HEK293 (cell line): ENCODE measurements at regions not wholly inside any gene's neighbourhood (a gene's known extent, or its start where the extent isn't known, plus 50 kb on each side); places are given as distances from the start of the nearest gene placed in this dataset.

ENCODE experiments used
- CTCF ChIA-PET: fragments of 350-600 bp; formaldehyde crosslinking; extraction: SDS; loops from one replicate; lab custom pipeline; 2021; ENCODE audit warnings: antibody characterized with exemption; lab: Yijun Ruan, JAX
- POLR2A ChIA-PET: fragments of 300-600 bp; formaldehyde crosslinking; extraction: SDS; loops from one replicate; lab custom pipeline; 2020; ENCODE audit warnings: antibody characterized with exemption, inconsistent platforms; lab: Yijun Ruan, JAX
- H3K27ac ChIP-seq: fragments of 200-500 bp; sonication (Bioruptor generic); 2 replicates; pipeline ENCODE4 v1.5.1; 2014; ENCODE audit warnings: low read depth, low read length, control low read depth, inconsistent platforms; ENCODE audit errors: extremely low read depth
- H3K36me3 ChIP-seq, 2 experiments: fragments of 200-500 bp in 1 of 2; sonication (Bioruptor generic) in 1 of 2; 1 replicate in 1 of 2; 2 replicates in 1 of 2; pipeline ENCODE4 v1.5.1; 2014 to 2017; ENCODE audit warnings: inconsistent platforms in 2 of 2, low read length in 2 of 2; ENCODE audit not compliant: control insufficient read depth in 2 of 2, insufficient read depth in 1 of 2
- H3K4me1 ChIP-seq: fragments of 200-500 bp; sonication (Bioruptor generic); 2 replicates; pipeline ENCODE4 v1.5.1; 2014; ENCODE audit warnings: mild to moderate bottlenecking, low read length, inconsistent platforms; ENCODE audit not compliant: control insufficient read depth, insufficient read depth
- H3K4me3 ChIP-seq: 2 replicates; pipeline ENCODE4 v1.5.1; 2011; ENCODE audit warnings: low read depth, mild to moderate bottlenecking, control low read depth, low read length, moderate library complexity
- H3K9me3 ChIP-seq: fragments of 200-500 bp; sonication (Bioruptor generic); 2 replicates; pipeline ENCODE4 v1.5.1; 2014; ENCODE audit warnings: low read depth, low read length, inconsistent platforms; ENCODE audit not compliant: control insufficient read depth, insufficient read depth
- BCL11A ChIP-seq: fragments of 450-650 bp; formaldehyde crosslinking; IDR thresholded peaks from 2 replicates; pipeline ENCODE4 v1.5.1; 2016; ENCODE audit warnings: low read depth, missing biosample characterization, missing genetic modification characterization
- HOXA7 ChIP-seq: sonication (generic); formaldehyde crosslinking; IDR thresholded peaks from 2 replicates; pipeline ENCODE4 v1.8.1; 2022; ENCODE audit warnings: missing genetic modification reagents, borderline replicate concordance
- HOXC10 ChIP-seq: sonication (generic); formaldehyde crosslinking; IDR thresholded peaks from 2 replicates; pipeline ENCODE4 v1.8.1; 2023; ENCODE audit warnings: mild to moderate bottlenecking, missing genetic modification reagents
- HOXD13 ChIP-seq: sonication (generic); formaldehyde crosslinking; IDR thresholded peaks from 2 replicates; pipeline ENCODE4 v1.8.0; 2022; ENCODE audit warnings: missing genetic modification reagents, borderline replicate concordance
- KLF9 ChIP-seq: fragments of 450-650 bp; formaldehyde crosslinking; IDR thresholded peaks from 2 replicates; pipeline ENCODE4 v1.5.1; 2016; ENCODE audit warnings: missing biosample characterization, missing genetic modification characterization, low read depth
- RBAK ChIP-seq: fragments of 450-650 bp; formaldehyde crosslinking; IDR thresholded peaks from 2 replicates; pipeline ENCODE4 v1.5.1; 2016; ENCODE audit warnings: missing biosample characterization, missing genetic modification characterization
- SP3 ChIP-seq: fragments of 450-650 bp; formaldehyde crosslinking; IDR thresholded peaks from 2 replicates; pipeline ENCODE4 v1.5.1; 2016; ENCODE audit warnings: missing biosample characterization, missing genetic modification characterization
- WT1 ChIP-seq: fragments of 450-650 bp; formaldehyde crosslinking; IDR thresholded peaks from 2 replicates; pipeline ENCODE4 v1.5.1; 2016; ENCODE audit warnings: missing biosample characterization, missing genetic modification characterization
- ZFP69B ChIP-seq: fragments of 450-650 bp; formaldehyde crosslinking; IDR thresholded peaks from 2 replicates; pipeline ENCODE4 v1.5.1; 2016; ENCODE audit warnings: missing biosample characterization, missing genetic modification characterization
- ZNF133 ChIP-seq: fragments of 450-650 bp; formaldehyde crosslinking; IDR thresholded peaks from 2 replicates; pipeline ENCODE4 v1.5.1; 2016; ENCODE audit warnings: missing biosample characterization, missing genetic modification characterization
- ZNF404 ChIP-seq: fragments of 450-650 bp; formaldehyde crosslinking; IDR thresholded peaks from 2 replicates; pipeline ENCODE4 v1.5.1; 2017; ENCODE audit warnings: missing biosample characterization, missing genetic modification characterization
- ZNF555 ChIP-seq: fragments of 450-650 bp; formaldehyde crosslinking; conservative IDR thresholded peaks from 2 replicates; pipeline ENCODE4 v1.5.1; 2017; ENCODE audit warnings: missing biosample characterization, mild to moderate bottlenecking, missing genetic modification characterization, inconsistent platforms
- ZNF561 ChIP-seq: fragments of 450-650 bp; IDR thresholded peaks from 2 replicates; pipeline ENCODE4 v1.5.1; 2018; ENCODE audit warnings: missing biosample characterization, missing genetic modification characterization, borderline replicate concordance
- ZNF670 ChIP-seq: fragments of 450-650 bp; formaldehyde crosslinking; IDR thresholded peaks from 2 replicates; pipeline ENCODE4 v1.5.1; 2016; ENCODE audit warnings: missing biosample characterization, missing genetic modification characterization, low read depth
- TF ChIP-seq, protein P1 (sequence below): fragments of 450-650 bp; formaldehyde crosslinking; IDR thresholded peaks from 2 replicates; pipeline ENCODE4 v1.5.1; 2016; ENCODE audit warnings: missing biosample characterization, missing genetic modification characterization
- TF ChIP-seq, protein P2 (sequence below): fragments of 450-650 bp; formaldehyde crosslinking; IDR thresholded peaks from 2 replicates; pipeline ENCODE4; 2016; ENCODE audit warnings: missing biosample characterization, missing genetic modification characterization
- TF ChIP-seq, protein P3 (sequence below): fragments of 450-650 bp; formaldehyde crosslinking; IDR thresholded peaks from 2 replicates; pipeline ENCODE4 v1.5.1; 2016; ENCODE audit warnings: missing biosample characterization, missing genetic modification characterization
- TF ChIP-seq, protein P4 (sequence below): fragments of 450-650 bp; formaldehyde crosslinking; IDR thresholded peaks from 2 replicates; pipeline ENCODE4 v1.5.1; 2016; ENCODE audit warnings: missing biosample characterization, missing genetic modification characterization, borderline replicate concordance
- TF ChIP-seq, protein P5 (sequence below): fragments of 450-650 bp; formaldehyde crosslinking; IDR thresholded peaks from 2 replicates; pipeline ENCODE4 v1.5.1; 2016; ENCODE audit warnings: missing biosample characterization, missing genetic modification characterization, low read depth
- TF ChIP-seq, protein P6 (sequence below): fragments of 450-650 bp; formaldehyde crosslinking; IDR thresholded peaks from 2 replicates; pipeline ENCODE4 v1.5.1; 2016; ENCODE audit warnings: missing biosample characterization, missing genetic modification characterization

DNA sequence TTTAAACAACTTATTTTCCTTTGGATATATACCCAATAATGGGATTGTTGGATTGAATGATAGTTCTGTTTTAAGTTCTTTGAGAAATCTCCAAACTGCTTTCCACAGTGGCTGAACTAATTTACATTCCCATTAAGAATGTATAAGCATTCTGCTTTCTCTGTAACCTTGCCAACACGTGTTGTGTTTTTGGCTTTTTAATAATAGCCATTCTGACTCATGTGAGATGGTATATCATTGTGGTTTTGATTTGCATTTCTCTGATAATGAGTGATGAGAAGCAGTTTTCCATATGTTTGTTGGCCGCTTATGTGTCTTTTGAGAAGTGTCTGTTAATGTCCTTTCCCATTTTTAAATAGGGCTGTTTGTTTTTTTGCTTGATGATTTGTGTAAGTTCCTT, 155.6 kb upstream of the PITX2 start:
- ChIA-PET CTCF (no interaction called here), POLR2A (no interaction called here)
- TF ChIP-seq ZNF555 (tag by site-specific recombination) = no peak
- no peak for TF ChIP-seq SP3 (tag by site-specific recombination)
- TF ChIP-seq HOXD13 (CRISPR knock-in tag) = no peak
- no peak for TF ChIP-seq HOXA7 (CRISPR knock-in tag)
- TF ChIP-seq, protein P1, sequence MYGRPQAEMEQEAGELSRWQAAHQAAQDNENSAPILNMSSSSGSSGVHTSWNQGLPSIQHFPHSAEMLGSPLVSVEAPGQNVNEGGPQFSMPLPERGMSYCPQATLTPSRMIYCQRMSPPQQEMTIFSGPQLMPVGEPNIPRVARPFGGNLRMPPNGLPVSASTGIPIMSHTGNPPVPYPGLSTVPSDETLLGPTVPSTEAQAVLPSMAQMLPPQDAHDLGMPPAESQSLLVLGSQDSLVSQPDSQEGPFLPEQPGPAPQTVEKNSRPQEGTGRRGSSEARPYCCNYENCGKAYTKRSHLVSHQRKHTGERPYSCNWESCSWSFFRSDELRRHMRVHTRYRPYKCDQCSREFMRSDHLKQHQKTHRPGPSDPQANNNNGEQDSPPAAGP (tag by site-specific recombination) = no peak
- no peak for TF ChIP-seq ZNF670 (tag by site-specific recombination)
- TF ChIP-seq, protein P2, sequence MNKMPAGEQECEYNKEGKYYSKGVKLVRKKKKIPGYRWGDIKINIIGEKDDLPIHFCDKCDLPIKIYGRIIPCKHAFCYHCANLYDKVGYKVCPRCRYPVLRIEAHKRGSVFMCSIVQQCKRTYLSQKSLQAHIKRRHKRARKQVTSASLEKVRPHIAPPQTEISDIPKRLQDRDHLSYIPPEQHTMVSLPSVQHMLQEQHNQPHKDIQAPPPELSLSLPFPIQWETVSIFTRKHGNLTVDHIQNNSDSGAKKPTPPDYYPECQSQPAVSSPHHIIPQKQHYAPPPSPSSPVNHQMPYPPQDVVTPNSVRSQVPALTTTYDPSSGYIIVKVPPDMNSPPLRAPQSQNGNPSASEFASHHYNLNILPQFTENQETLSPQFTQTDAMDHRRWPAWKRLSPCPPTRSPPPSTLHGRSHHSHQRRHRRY (tag by site-specific recombination) = no peak
- no peak for TF ChIP-seq ZNF404 (tag by site-specific recombination)
- TF ChIP-seq, protein P3, sequence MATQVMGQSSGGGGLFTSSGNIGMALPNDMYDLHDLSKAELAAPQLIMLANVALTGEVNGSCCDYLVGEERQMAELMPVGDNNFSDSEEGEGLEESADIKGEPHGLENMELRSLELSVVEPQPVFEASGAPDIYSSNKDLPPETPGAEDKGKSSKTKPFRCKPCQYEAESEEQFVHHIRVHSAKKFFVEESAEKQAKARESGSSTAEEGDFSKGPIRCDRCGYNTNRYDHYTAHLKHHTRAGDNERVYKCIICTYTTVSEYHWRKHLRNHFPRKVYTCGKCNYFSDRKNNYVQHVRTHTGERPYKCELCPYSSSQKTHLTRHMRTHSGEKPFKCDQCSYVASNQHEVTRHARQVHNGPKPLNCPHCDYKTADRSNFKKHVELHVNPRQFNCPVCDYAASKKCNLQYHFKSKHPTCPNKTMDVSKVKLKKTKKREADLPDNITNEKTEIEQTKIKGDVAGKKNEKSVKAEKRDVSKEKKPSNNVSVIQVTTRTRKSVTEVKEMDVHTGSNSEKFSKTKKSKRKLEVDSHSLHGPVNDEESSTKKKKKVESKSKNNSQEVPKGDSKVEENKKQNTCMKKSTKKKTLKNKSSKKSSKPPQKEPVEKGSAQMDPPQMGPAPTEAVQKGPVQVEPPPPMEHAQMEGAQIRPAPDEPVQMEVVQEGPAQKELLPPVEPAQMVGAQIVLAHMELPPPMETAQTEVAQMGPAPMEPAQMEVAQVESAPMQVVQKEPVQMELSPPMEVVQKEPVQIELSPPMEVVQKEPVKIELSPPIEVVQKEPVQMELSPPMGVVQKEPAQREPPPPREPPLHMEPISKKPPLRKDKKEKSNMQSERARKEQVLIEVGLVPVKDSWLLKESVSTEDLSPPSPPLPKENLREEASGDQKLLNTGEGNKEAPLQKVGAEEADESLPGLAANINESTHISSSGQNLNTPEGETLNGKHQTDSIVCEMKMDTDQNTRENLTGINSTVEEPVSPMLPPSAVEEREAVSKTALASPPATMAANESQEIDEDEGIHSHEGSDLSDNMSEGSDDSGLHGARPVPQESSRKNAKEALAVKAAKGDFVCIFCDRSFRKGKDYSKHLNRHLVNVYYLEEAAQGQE (tag by site-specific recombination) = no peak
- H3K36me3 ChIP-seq = no peaks in the 10 kb centered on the region
- H3K4me3 ChIP-seq = no peak overlapping the region
- H3K9me3 ChIP-seq = no peaks in the 10 kb centered on the region
- no peak overlapping the region for H3K27ac ChIP-seq
- H3K4me1 ChIP-seq = no peaks in the 10 kb centered on the region

DNA sequence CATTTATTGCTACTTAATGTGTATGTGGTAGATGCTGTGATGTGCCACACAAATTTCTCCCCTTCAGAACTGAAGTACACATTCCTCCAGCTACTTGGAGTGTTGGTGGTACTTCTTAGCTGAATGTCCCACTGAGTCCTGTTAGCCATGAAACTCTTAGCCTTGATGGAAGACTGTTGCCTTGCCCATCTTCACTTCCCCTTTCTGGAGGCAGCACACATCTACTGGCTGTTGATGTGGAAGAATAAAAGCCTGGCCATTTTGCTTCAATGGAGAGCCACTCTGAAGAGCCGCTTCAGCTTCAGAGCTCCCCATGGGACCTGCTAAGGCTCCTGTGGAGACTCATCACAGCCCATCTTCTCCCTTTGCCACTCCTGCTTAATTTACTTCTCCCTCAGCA, 157.7 kb upstream of the PITX2 start:
- TF ChIP-seq KLF9 (tag by site-specific recombination) = no peak
- TF ChIP-seq, protein P4, sequence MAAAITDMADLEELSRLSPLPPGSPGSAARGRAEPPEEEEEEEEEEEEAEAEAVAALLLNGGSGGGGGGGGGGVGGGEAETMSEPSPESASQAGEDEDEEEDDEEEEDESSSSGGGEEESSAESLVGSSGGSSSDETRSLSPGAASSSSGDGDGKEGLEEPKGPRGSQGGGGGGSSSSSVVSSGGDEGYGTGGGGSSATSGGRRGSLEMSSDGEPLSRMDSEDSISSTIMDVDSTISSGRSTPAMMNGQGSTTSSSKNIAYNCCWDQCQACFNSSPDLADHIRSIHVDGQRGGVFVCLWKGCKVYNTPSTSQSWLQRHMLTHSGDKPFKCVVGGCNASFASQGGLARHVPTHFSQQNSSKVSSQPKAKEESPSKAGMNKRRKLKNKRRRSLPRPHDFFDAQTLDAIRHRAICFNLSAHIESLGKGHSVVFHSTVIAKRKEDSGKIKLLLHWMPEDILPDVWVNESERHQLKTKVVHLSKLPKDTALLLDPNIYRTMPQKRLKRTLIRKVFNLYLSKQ = no peak
- TF ChIP-seq, protein P3 (tag by site-specific recombination) = no peak
- TF ChIP-seq ZFP69B (tag by site-specific recombination) = no peak
- TF ChIP-seq BCL11A (tag by site-specific recombination) = no peak
- no peak for TF ChIP-seq WT1
- no peak for TF ChIP-seq HOXC10 (CRISPR knock-in tag)
- TF ChIP-seq, protein P5, sequence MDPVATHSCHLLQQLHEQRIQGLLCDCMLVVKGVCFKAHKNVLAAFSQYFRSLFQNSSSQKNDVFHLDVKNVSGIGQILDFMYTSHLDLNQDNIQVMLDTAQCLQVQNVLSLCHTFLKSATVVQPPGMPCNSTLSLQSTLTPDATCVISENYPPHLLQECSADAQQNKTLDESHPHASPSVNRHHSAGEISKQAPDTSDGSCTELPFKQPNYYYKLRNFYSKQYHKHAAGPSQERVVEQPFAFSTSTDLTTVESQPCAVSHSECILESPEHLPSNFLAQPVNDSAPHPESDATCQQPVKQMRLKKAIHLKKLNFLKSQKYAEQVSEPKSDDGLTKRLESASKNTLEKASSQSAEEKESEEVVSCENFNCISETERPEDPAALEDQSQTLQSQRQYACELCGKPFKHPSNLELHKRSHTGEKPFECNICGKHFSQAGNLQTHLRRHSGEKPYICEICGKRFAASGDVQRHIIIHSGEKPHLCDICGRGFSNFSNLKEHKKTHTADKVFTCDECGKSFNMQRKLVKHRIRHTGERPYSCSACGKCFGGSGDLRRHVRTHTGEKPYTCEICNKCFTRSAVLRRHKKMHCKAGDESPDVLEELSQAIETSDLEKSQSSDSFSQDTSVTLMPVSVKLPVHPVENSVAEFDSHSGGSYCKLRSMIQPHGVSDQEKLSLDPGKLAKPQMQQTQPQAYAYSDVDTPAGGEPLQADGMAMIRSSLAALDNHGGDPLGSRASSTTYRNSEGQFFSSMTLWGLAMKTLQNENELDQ (tag by site-specific recombination) = no peak
- no peak for TF ChIP-seq RBAK (tag by site-specific recombination)
- TF ChIP-seq, protein P6, sequence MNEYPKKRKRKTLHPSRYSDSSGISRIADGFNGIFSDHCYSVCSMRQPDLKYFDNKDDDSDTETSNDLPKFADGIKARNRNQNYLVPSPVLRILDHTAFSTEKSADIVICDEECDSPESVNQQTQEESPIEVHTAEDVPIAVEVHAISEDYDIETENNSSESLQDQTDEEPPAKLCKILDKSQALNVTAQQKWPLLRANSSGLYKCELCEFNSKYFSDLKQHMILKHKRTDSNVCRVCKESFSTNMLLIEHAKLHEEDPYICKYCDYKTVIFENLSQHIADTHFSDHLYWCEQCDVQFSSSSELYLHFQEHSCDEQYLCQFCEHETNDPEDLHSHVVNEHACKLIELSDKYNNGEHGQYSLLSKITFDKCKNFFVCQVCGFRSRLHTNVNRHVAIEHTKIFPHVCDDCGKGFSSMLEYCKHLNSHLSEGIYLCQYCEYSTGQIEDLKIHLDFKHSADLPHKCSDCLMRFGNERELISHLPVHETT (tag by site-specific recombination) = no peak
- no peak for TF ChIP-seq ZNF133 (tag by site-specific recombination)
- no peak for TF ChIP-seq ZNF561 (tag by site-specific recombination)
- no peaks in the 10 kb centered on the region for H3K4me1 ChIP-seq
- no peak overlapping the region for H3K27ac ChIP-seq
- no peaks in the 10 kb centered on the region for H3K36me3 ChIP-seq
- no peak overlapping the region for H3K4me3 ChIP-seq
- no peaks in the 10 kb centered on the region for H3K9me3 ChIP-seq
- ChIA-PET CTCF (no interaction called here), POLR2A (no interaction called here)
